Lung (tissue), 11 donors: ENCODE measurements at regions not wholly inside any gene's neighbourhood (a gene's known extent, or its start where the extent isn't known, plus 50 kb on each side); places are given as distances from the start of the nearest gene placed in this dataset.

ENCODE experiments used
- ATAC-seq: fragments of 200-7000 bp; cut with Tn5 transposase; one replicate; pipeline ENCODE4 v1.9.1; 2020; ENCODE audit warnings: moderate number of reproducible peaks; ENCODE audit not compliant: insufficient read depth, low FRiP score
- DNase-seq, 3 donors: peaks; one replicate each; pipeline ENCODE4 v3.0.0-alpha.2; 2013 to 2017
- H3K27ac ChIP-seq, 2 donors: one replicate each; pipeline ENCODE4 v1.5.1; 2013; ENCODE audit warnings: mild to moderate bottlenecking in 2 of 2, moderate library complexity in 2 of 2, control low read depth in 1 of 2, inconsistent platforms in 1 of 2, low read depth in 1 of 2, low read length in 1 of 2
- H3K27me3 ChIP-seq, 3 donors: one replicate each; pipeline ENCODE4 v1.5.1; 2013; ENCODE audit warnings: low read length in 2 of 3; ENCODE audit not compliant: control insufficient read depth in 3 of 3, insufficient read depth in 3 of 3
- H3K36me3 ChIP-seq, 4 donors: one replicate each; pipeline ENCODE4 v1.5.1; 2013; ENCODE audit warnings: low read length in 4 of 4, mild to moderate bottlenecking in 1 of 4, moderate library complexity in 1 of 4; ENCODE audit not compliant: control insufficient read depth in 4 of 4, insufficient read depth in 4 of 4
- H3K4me1 ChIP-seq, 5 donors: one replicate each; pipeline ENCODE4 v1.5.1; 2013; ENCODE audit warnings: low read length in 5 of 5, mild to moderate bottlenecking in 2 of 5, moderate library complexity in 1 of 5; ENCODE audit not compliant: control insufficient read depth in 5 of 5, insufficient read depth in 5 of 5
- H3K4me3 ChIP-seq: one replicate; pipeline ENCODE4 v1.5.1; 2013; ENCODE audit warnings: mild to moderate bottlenecking, control low read depth, moderate library complexity
- H3K9ac ChIP-seq, 2 donors: one replicate each; pipeline ENCODE4 v1.5.1; 2013; ENCODE audit warnings: low read length in 2 of 2, control low read depth in 1 of 2; ENCODE audit not compliant: insufficient read depth in 1 of 2
- H3K9me3 ChIP-seq, 4 donors: one replicate each; pipeline ENCODE4 v1.5.1; 2013; ENCODE audit warnings: low read length in 3 of 4, mild to moderate bottlenecking in 1 of 4, moderate library complexity in 1 of 4; ENCODE audit not compliant: control insufficient read depth in 4 of 4, insufficient read depth in 3 of 4
- WGBS, 2 donors: extraction: QIAGEN DNeasy Blood & Tissue Kit; methylation state at CpG; one replicate each; pipeline ENCODE4 v1.1.7; 2013; 5-methylcytosine and 5-hydroxymethylcytosine counted together
- TF ChIP-seq, protein P1 (sequence below): IDR thresholded peaks from 2 replicates; pipeline ENCODE4 v1.5.1; 2012; ENCODE audit warnings: mild to moderate bottlenecking; ENCODE audit errors: control extremely low read depth, extremely low read depth
- donor health status: control.
- donor health status: control.
- donor health status: Bipolar disorder and iron deficiency.
- donor health status: healthy.
- donor health status: DM: yes; HTN: yes; CAD: no.

DNA sequence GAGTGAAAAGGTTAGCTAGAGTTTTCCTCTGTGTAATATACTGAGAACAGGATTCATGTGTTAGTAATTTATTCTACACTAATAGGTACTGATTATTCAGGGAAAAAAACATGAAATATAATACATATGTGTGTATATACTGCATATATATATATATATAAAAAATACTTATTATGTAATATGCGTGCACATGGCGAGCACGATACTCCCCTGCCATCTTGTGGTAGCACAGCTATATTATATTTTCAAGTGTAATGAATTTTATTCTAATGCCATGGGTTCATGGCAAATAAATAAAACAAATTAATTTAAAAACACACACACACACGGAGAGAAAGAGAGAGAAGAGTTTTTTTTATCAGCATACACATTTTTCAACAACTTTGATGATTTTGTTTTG is 460.6 kb downstream of the KCNJ2 start:
- 31 to 33% methylated on average over 4 of the region's 4 CpGs for WGBS, 2 donors
- DNase-seq, result peak in 2 of 3 donors; percentile 36 to 53
- no peaks in the 10 kb centered on the region for H3K36me3 ChIP-seq
- TF ChIP-seq, protein P1, sequence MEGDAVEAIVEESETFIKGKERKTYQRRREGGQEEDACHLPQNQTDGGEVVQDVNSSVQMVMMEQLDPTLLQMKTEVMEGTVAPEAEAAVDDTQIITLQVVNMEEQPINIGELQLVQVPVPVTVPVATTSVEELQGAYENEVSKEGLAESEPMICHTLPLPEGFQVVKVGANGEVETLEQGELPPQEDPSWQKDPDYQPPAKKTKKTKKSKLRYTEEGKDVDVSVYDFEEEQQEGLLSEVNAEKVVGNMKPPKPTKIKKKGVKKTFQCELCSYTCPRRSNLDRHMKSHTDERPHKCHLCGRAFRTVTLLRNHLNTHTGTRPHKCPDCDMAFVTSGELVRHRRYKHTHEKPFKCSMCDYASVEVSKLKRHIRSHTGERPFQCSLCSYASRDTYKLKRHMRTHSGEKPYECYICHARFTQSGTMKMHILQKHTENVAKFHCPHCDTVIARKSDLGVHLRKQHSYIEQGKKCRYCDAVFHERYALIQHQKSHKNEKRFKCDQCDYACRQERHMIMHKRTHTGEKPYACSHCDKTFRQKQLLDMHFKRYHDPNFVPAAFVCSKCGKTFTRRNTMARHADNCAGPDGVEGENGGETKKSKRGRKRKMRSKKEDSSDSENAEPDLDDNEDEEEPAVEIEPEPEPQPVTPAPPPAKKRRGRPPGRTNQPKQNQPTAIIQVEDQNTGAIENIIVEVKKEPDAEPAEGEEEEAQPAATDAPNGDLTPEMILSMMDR, result no peak
- H3K27ac ChIP-seq, result no peak overlapping the region
- no peaks in the 10 kb centered on the region for H3K9me3 ChIP-seq
- no peak overlapping the region for H3K4me3 ChIP-seq
- H3K4me1 ChIP-seq, result no peaks in the 10 kb centered on the region
- ATAC-seq, result no peak
- H3K27me3 ChIP-seq, result no peaks in the 10 kb centered on the region
- no peak overlapping the region for H3K9ac ChIP-seq

DNA sequence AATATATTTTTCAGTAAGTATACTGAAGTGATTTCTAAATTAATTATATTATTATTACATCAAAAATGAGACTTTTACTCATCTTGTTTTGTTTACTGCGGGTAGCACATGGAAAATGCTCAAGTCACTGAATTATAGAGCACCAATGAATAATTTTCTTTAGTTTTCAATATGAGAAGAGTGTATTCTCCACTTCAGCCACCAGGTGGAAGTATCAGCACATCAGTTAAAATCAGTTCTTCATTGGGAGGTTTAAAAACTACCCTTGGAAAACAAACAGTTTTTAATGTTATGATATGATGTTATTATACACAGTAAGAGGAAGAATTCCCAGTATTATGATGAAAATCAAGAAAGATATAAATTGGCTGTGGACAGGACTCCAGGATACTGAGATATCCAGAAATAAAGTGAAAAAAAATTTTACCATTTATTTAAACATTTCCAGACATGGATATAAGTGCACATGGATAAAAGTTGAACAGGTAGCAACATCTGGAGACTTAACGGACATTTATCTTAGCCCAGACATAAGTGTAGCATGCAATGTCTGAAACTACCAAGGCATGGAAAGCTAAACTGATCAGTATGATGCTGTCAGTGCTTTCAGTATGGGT is 467.3 kb downstream of the KCNJ2 start:
- peak in 2 of 3 donors; percentile 77 to 78 for DNase-seq

DNA sequence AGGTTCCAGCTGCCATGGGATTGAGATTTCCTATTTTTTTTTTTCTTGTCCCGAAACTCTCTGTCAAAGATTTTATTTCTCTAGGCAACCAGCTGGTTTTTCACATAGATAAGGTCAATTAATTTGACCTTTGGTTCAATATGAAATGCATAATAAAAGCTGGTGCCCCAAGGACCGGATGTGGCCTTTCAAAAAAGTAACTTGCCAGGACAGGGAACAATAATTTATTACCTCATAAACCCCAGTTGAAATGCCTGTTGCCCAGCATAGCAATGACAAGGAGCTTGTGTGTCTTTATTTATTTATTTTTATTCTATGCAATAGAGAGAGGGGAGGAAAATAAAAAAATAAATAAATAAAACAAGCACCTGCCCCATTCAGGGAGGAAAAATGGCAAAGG is 472.7 kb downstream of the KCNJ2 start:
- TF ChIP-seq, protein P1, result no peak
- H3K27me3 ChIP-seq, result no peaks in the 10 kb centered on the region
- WGBS, 2 donors, result 72 to 79% methylated on average over 2 of the region's 2 CpGs
- no peaks in the 10 kb centered on the region for H3K9me3 ChIP-seq
- H3K36me3 ChIP-seq, result no peaks in the 10 kb centered on the region
- no peak overlapping the region for H3K9ac ChIP-seq
- H3K27ac ChIP-seq, result no peak overlapping the region
- H3K4me3 ChIP-seq, result no peak overlapping the region
- DNase-seq (no peak), ATAC-seq (no peak)
- H3K4me1 ChIP-seq, result no peaks in the 10 kb centered on the region

More for the DNA sequence above, 467.3 kb downstream of the KCNJ2 start:
- ATAC-seq, result no peak
- Histone ChIP-seq H3K9me3 (no peaks in the 10 kb centered on the region), H3K4me3 (no peak overlapping the region), H3K27ac (no peak overlapping the region), H3K36me3 (no peaks in the 10 kb centered on the region), H3K9ac (no peak overlapping the region), H3K27me3 (no peaks in the 10 kb centered on the region), H3K4me1 (no peaks in the 10 kb centered on the region)
- 26 to 37% methylated on average over 2 of the region's 2 CpGs for WGBS, 2 donors
- TF ChIP-seq, protein P1, result peak; percentile 51

DNA sequence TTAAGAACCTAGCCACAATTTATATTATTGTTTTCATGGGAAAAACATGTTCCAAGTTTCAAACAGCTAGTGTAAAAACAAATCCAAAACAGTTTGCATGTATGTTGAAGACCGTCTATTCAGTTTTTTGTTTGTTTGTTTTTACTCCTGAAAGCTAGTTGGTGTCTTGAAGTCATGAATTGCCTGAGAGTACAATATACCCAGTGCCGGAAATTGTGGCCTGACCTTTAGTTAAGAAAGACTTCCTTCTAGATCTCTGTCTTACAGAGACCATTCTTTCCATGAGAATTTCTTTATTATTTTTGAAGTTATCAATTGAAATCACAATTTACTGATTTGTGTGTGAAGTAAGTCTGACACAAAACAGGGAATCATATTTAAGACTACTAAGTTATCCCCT is 474.8 kb downstream of the KCNJ2 start:
- H3K27ac ChIP-seq, result no peak overlapping the region
- WGBS, 2 donors, result 70 to 74% methylated on average over 2 of the region's 2 CpGs
- DNase-seq, result no peak
- no peaks in the 10 kb centered on the region for H3K9me3 ChIP-seq
- no peak overlapping the region for H3K9ac ChIP-seq
- H3K4me3 ChIP-seq, result no peak overlapping the region
- no peaks in the 10 kb centered on the region for H3K4me1 ChIP-seq
- ATAC-seq, result no peak
- H3K27me3 ChIP-seq, result no peaks in the 10 kb centered on the region
- H3K36me3 ChIP-seq, result no peaks in the 10 kb centered on the region
- TF ChIP-seq, protein P1, result no peak
